Transverse colon (tissue), 4 donors: ENCODE measurements at regions not wholly inside any gene's neighbourhood (a gene's known extent, or its start where the extent isn't known, plus 50 kb on each side); places are given as distances from the start of the nearest gene placed in this dataset.

Experiments used
- CTCF ChIP-seq, 5 experiments: fragments of 200-600 bp in 3 of 5; fragments of 450-650 bp in 2 of 5; sonication (generic) in 3 of 5; IDR thresholded peaks; 1 replicate in 2 of 5; 2 replicates in 3 of 5; pipeline ENCODE4 v1.5.1; 2016 to 2017; ENCODE audit warnings: antibody characterized with exemption in 5 of 5, inconsistent platforms in 3 of 5, mild to moderate bottlenecking in 2 of 5, moderate library complexity in 1 of 5
- POLR2AphosphoS5 ChIP-seq, 3 donors: sonication (generic); formaldehyde crosslinking; IDR thresholded peaks; one replicate each; pipeline ENCODE4 v1.6.1; 2016; ENCODE audit warnings: antibody characterized with exemption in 3 of 3

- TF ChIP-seq CTCF (IDR thresholded peaks at IDR 0.05), result no peak
- TF ChIP-seq POLR2AphosphoS5 (IDR thresholded peaks at IDR 0.05), result no peak
Observed at GRCh38 chr3:190183121-190183520, 62.4 kb upstream of the P3H2 start.
